Activated CD4-positive, alpha-beta T cell treated with anti-CD3 and anti-CD28 coated beads for 36 hours (primary cell): ENCODE measurements at regions not wholly inside any gene's neighbourhood (a gene's known extent, or its start where the extent isn't known, plus 50 kb on each side); places are given as distances from the start of the nearest gene placed in this dataset.

Experiments used
- ATAC-seq: fragments of 200-7000 bp; cut with Tn5 transposase; one replicate; pipeline ENCODE4 v1.10.0; 2021; ENCODE audit warnings: mild to moderate bottlenecking, moderate library complexity
- CTCF ChIA-PET: fragments of 350-600 bp; sonication (Branson Sonifier 250); formaldehyde crosslinking; loops from one replicate; lab custom pipeline; 2021; ENCODE audit warnings: antibody characterized with exemption; lab: Charles Lee
- POLR2A ChIA-PET: fragments of 350-600 bp; sonication (Branson Sonifier 250); formaldehyde crosslinking; loops from one replicate; lab custom pipeline; 2021; ENCODE audit warnings: antibody characterized with exemption, inconsistent platforms; lab: Charles Lee
- DNase-seq: peaks from one replicate; pipeline ENCODE4 v3.0.0-alpha.2; 2020
- H3K27ac Mint-ChIP-seq: one replicate; pipeline ENCODE4 v1.8.0; 2021; ENCODE audit warnings: mixed read lengths
- H3K27me3 Mint-ChIP-seq: one replicate; pipeline ENCODE4 v1.8.0; 2021; ENCODE audit warnings: mixed read lengths
- H3K36me3 Mint-ChIP-seq: one replicate; pipeline ENCODE4 v1.8.0; 2021; ENCODE audit warnings: low read depth, mixed read lengths
- H3K4me1 Mint-ChIP-seq: one replicate; pipeline ENCODE4 v1.8.0; 2021; ENCODE audit warnings: mixed read lengths
- H3K4me3 Mint-ChIP-seq: one replicate; pipeline ENCODE4 v1.8.0; 2021; ENCODE audit warnings: mild to moderate bottlenecking, moderate library complexity, mixed read lengths
- H3K9me3 Mint-ChIP-seq: one replicate; pipeline ENCODE4 v1.8.0; 2021; ENCODE audit warnings: low read depth, mixed read lengths
- intact Hi-C, 2 experiments: fragments of 100-400 bp; cut with DNase I in 1 of 2; cut with micrococcal nuclease in 1 of 2; formaldehyde crosslinking; loops; one replicate each; pipeline versions ENCODE4 v1.14.2 to v1.15.1; 2022 to 2024; cut with DNase I, micrococcal nuclease

DNA sequence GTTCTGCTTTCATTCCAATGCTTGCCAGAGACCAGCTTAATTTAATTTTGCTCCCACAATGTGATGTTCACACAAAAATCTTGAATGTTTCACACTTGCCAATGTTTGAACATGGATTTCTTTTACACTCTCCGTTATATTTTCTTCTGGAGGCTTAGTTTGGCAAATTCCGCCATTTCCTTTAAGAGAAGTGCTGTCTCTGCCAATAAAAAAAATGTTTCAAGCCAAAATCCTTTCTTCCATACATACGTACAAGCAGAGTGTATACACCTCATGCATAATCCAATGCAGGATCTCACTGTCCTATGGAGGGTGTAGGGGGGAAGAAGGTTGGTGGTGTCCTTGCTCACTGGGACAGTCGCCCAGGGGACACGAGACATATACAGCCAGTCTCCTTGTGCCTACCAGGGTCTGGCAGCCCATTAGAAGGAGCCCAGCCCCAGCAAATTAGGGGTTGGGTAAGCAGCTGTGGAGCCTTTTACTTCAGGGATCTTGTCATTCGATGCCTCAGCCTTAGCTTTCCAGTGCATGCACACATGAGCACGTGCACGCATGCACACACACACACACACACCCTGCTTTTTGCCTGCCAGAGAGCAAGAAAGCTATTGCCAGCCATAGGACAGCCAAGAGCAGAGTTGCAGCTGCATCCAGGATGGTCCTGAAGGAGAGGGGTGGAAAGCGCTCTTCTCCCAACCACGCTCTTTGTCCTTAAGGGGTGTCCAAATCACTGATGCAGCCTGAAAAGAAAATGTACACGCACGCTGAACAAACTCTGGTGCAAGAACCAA, 208.3 kb downstream of the FOXO1 start:
- H3K4me1 Mint-ChIP-seq, result peaks cover 3% of the 10 kb centered on the region
- ChIA-PET POLR2A (interaction anchor here (0.7 kb wide), 1 partner anchor 516 kb away, joined by 4 read pairs; no protein-coding TSS in a partner anchor), CTCF (interaction anchor here (0.6 kb wide), 1 partner anchor 496 kb away, joined by 3 read pairs; no protein-coding TSS in a partner anchor)
- H3K36me3 Mint-ChIP-seq, result no peaks in the 10 kb centered on the region
- no peak for DNase-seq
- intact Hi-C loops, result no loop called here
- H3K27me3 Mint-ChIP-seq, result no peaks in the 10 kb centered on the region
- H3K4me3 Mint-ChIP-seq, result no peak overlapping the region
- H3K9me3 Mint-ChIP-seq, result no peaks in the 10 kb centered on the region
- ATAC-seq, result no peak
- no peak overlapping the region for H3K27ac Mint-ChIP-seq

DNA sequence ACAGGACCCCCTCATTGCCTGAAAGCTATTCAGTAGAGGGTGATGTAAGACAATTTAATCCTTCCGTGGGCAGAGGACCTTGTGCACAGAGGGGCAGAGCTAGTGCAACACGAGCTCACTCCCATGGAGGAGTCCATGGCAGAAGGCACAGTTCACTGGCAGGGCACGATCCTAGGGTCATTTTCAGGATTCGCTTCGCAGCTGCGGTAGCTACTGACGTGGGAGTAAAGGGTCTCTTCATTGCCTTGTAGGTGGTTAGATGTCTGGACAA, 207.8 kb downstream of the FOXO1 start:
- Mint-ChIP-seq H3K9me3 (peaks cover 2% of the 10 kb centered on the region), H3K4me1 (no peaks in the 10 kb centered on the region), H3K36me3 (no peaks in the 10 kb centered on the region), H3K4me3 (no peak overlapping the region), H3K27me3 (no peaks in the 10 kb centered on the region), H3K27ac (no peak overlapping the region)
- no peak for ATAC-seq
- intact Hi-C loops, result no loop called here
- POLR2A ChIA-PET, result interaction anchor here (0.7 kb wide), 1 partner anchor 516 kb away, joined by 4 read pairs; no protein-coding TSS in a partner anchor
- CTCF ChIA-PET, result interaction anchor here (0.6 kb wide), 1 partner anchor 496 kb away, joined by 3 read pairs; no protein-coding TSS in a partner anchor
- no peak for DNase-seq

DNA sequence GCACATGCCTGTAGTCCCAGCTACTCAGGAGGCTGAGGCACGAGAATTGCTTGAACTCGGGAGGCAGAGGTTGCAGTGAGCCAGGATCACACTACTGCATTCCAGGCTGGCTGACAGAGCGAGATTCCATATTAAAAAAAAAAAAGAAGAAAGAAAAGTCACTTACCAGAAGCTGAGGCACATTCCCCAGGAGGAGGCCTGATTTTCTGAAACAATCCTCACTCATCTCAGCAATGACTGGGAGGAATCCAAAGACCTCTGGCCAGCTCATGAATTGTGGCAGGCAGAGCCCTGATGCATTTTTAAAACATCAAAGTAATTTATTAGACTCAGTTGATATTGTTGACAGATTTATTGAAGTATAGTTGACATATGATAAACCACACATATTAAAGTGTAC, 206.3 kb downstream of the FOXO1 start:
- Mint-ChIP-seq H3K9me3 (peaks cover 2% of the 10 kb centered on the region), H3K4me3 (no peak overlapping the region), H3K27me3 (no peaks in the 10 kb centered on the region), H3K36me3 (no peaks in the 10 kb centered on the region), H3K27ac (no peak overlapping the region), H3K4me1 (no peaks in the 10 kb centered on the region)
- DNase-seq, result no peak
- POLR2A ChIA-PET, result no interaction called here
- CTCF ChIA-PET, result interaction anchor here (0.6 to 1.9 kb wide), 3 partner anchors 10 to 29 kb away, joined by 3 to 8 read pairs (median 3); no protein-coding TSS in a partner anchor
- ATAC-seq, result no peak
- intact Hi-C loops, result no loop called here

DNA sequence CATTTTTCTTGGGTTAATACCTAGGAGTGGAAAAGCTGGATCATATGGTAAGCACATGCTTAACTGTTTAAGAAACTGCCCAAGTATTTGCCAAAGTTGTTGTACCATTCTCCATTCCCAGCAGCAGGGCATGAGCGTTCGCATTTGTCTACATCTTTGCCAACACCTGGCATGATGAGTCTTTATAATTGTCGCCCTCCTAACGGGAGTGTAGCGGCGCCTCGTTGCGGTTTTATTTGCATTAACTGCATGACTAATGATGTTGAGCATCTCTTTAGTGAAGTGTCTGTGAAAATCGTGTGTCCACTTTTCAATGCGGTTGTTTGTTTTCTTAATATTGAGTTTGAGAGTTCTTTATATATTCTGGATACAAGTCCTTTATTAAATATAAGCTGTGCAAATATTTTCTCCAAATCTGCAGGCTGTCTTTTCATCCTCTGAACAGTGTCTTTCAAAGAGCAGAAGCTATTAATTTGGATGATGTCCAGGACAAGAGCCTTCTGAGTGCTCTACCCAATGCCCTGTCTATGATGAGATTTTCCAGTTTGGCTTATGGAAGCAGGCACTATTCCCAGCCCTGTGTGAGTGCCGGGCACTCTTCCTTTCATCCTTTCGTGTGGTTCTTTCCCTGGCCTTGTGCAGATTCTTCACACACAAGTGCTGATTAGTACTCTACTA, 202.0 kb downstream of the FOXO1 start:
- no peak overlapping the region for H3K27ac Mint-ChIP-seq
- no peaks in the 10 kb centered on the region for H3K27me3 Mint-ChIP-seq
- H3K4me1 Mint-ChIP-seq, result no peaks in the 10 kb centered on the region
- no peaks in the 10 kb centered on the region for H3K36me3 Mint-ChIP-seq
- H3K9me3 Mint-ChIP-seq, result peaks cover 2% of the 10 kb centered on the region
- intact Hi-C loops, result no loop called here
- CTCF ChIA-PET, result interaction anchor here (1.0 kb wide), 1 partner anchor 8 kb away, joined by 3 read pairs; no protein-coding TSS in a partner anchor
- DNase-seq (no peak), ATAC-seq (no peak)
- no peak overlapping the region for H3K4me3 Mint-ChIP-seq
- POLR2A ChIA-PET, result no interaction called here

DNA sequence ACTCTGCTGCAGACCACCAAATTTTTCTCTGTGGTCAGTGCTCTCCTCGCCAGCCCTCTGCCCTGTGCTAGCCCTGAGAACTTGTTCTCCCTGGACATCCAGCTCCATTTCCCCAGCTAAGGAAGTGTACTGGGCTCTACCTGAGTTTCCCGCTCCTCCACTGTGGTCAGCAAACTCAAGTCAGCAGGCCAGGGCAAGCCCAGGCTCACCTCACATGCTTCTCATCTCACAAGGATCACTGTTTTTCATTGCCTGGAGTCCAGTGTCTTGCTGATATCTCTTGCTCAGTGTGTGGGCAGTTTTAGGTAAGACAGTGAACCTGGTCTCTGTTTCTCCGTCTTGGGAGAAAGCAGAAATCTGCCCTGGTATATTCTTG, 201.4 kb downstream of the FOXO1 start:
- POLR2A ChIA-PET, result no interaction called here
- Mint-ChIP-seq H3K9me3 (peaks cover 2% of the 10 kb centered on the region), H3K4me1 (no peaks in the 10 kb centered on the region), H3K27ac (no peak overlapping the region), H3K27me3 (no peaks in the 10 kb centered on the region), H3K4me3 (no peak overlapping the region), H3K36me3 (no peaks in the 10 kb centered on the region)
- CTCF ChIA-PET, result interaction anchor here (1.0 kb wide), 1 partner anchor 8 kb away, joined by 3 read pairs; no protein-coding TSS in a partner anchor
- no peak for DNase-seq
- intact Hi-C loops, result no loop called here
- ATAC-seq, result no peak

DNA sequence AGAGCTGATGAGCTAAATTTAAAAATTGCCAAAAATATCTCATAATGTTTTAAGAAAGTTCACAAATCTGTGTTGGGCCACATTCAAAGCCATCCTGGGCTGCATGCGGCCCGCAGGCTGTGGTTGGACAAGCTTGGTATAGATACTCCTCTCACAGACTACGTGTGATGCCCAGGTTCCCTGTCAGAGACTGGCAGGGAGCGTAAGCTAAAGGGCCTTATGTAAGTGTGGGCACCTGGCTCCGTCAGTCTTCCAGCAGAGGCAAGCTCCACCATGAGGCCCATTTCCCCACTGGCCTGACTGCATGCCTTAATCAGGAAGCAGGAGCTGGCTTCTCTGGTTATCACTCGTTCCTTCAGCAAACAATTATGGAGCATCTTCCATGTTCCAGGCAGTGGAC, 200.2 kb downstream of the FOXO1 start:
- CTCF ChIA-PET, result interaction anchor here (1.0 kb wide), 1 partner anchor 13 kb away, joined by 3 read pairs; no protein-coding TSS in a partner anchor
- H3K27ac Mint-ChIP-seq, result no peak overlapping the region

DNA sequence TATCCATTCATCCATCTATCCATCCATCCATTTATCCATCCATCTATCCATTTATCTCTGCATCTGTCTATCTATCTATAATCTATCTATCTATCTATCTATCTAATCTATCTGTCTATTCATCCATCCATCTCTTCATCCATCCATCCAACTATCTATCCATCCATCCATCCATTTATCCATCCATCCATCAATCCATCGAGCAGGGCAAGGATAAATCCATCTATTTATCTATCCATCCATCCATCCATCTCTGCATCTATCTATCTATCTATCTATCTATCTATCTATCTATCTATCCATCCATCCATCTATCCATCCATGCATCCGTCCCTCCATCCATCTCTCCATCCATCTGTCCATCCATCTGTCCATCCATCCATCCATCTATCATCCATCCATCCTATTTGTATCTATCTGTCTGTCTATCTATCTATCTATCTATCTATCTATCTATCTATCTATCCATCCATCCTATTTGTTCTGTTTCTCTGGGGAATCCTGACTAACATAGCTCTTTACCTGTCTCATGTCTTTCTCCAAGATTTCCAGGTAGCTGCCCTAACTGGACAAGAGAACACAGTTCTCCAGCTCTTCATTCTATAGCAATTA, 198.1 kb downstream of the FOXO1 start:
- H3K4me3 Mint-ChIP-seq, result no peak overlapping the region
- ATAC-seq, result no peak
- CTCF ChIA-PET, result interaction anchor here (0.6 kb wide), 1 partner anchor 314 kb away, joined by 3 read pairs; no protein-coding TSS in a partner anchor
- no peak for DNase-seq
- H3K36me3 Mint-ChIP-seq, result no peaks in the 10 kb centered on the region
- intact Hi-C loops, result no loop called here
- no peaks in the 10 kb centered on the region for H3K27me3 Mint-ChIP-seq
- POLR2A ChIA-PET, result no interaction called here
- peaks cover 2% of the 10 kb centered on the region for H3K9me3 Mint-ChIP-seq
- H3K4me1 Mint-ChIP-seq, result peaks cover 8% of the 10 kb centered on the region
- H3K27ac Mint-ChIP-seq, result no peak overlapping the region

More for the DNA sequence above, 200.2 kb downstream of the FOXO1 start:
- DNase-seq (no peak), ATAC-seq (no peak)
- intact Hi-C loops, result no loop called here
- POLR2A ChIA-PET, result no interaction called here
- Mint-ChIP-seq H3K9me3 (peaks cover 2% of the 10 kb centered on the region), H3K27me3 (no peaks in the 10 kb centered on the region), H3K4me1 (no peaks in the 10 kb centered on the region), H3K36me3 (no peaks in the 10 kb centered on the region), H3K4me3 (no peak overlapping the region)

DNA sequence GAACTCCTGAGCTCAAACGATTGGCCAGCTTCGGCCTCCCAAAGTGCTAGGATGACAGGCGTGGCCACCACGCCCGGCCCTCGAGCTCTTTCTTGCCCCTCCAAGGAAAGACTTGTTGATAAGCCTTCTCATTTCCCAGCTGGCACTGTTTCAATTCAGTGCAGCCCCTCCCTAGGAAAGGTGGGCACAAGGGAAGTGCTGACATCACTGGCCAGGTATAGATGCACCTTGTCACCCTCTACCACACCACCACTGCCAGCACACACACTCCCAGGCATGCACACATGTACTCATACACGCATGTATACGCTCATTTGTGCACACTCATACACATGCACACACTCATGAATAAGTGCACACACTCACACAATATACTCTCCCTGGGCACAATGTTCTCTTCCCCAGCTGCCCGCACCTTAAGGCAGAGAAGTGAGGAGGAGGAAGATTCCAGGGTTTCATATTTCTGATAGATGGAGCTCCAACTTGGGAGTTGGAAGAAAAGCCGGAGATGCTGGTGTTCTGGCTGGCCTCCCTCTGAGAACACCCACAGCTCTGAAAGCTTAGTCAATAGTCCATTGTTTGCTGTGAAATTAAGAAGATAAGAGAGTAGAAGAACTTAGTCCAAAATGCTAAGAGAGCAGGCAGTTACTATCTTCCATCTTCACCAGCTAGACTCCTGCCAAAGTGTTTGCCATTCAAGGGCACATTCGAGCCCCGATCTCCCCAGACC, 196.7 kb downstream of the FOXO1 start:
- no peak overlapping the region for H3K27ac Mint-ChIP-seq

DNA sequence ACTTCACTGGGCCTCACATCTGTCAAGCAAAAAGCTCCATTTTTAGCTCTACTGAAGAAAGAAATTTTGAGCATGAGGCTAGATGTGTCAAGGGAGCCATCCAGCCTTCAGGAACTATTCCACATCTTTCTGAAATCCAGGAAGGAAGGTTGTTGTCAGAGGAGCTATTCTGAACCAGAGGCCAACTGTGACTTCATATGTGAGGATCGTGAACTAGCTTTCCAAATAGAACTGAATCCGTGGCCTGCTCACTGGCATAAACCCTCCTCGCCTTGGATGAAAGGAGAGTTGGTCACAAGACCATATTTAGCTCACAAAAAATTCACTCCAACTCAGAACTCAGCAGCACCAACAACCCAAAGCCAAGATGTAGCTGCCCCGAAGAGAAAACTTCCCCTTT, 195.8 kb downstream of the FOXO1 start:
- Mint-ChIP-seq H3K27ac (no peak overlapping the region), H3K27me3 (no peaks in the 10 kb centered on the region), H3K4me3 (no peak overlapping the region), H3K36me3 (no peaks in the 10 kb centered on the region), H3K4me1 (peaks cover 9% of the 10 kb centered on the region), H3K9me3 (no peaks in the 10 kb centered on the region)
- ChIA-PET POLR2A (no interaction called here), CTCF (interaction anchor here (0.6 kb wide), 1 partner anchor 757 kb away, joined by 3 read pairs; no protein-coding TSS in a partner anchor)
- intact Hi-C loops, result no loop called here
- DNase-seq (no peak), ATAC-seq (no peak)

More for the DNA sequence above, 196.7 kb downstream of the FOXO1 start:
- Mint-ChIP-seq H3K9me3 (no peaks in the 10 kb centered on the region), H3K4me3 (no peak overlapping the region), H3K27me3 (no peaks in the 10 kb centered on the region), H3K36me3 (no peaks in the 10 kb centered on the region), H3K4me1 (peaks cover 9% of the 10 kb centered on the region)
- CTCF ChIA-PET, result interaction anchor here (0.6 to 1.2 kb wide), 2 partner anchors 35 to 292 kb away, joined by 3 read pairs; no protein-coding TSS in a partner anchor
- DNase-seq (no peak), ATAC-seq (no peak)
- POLR2A ChIA-PET, result interaction anchor here (0.6 kb wide), 1 partner anchor 31 kb away, joined by 3 read pairs; no protein-coding TSS in a partner anchor
- intact Hi-C loops, result no loop called here

DNA sequence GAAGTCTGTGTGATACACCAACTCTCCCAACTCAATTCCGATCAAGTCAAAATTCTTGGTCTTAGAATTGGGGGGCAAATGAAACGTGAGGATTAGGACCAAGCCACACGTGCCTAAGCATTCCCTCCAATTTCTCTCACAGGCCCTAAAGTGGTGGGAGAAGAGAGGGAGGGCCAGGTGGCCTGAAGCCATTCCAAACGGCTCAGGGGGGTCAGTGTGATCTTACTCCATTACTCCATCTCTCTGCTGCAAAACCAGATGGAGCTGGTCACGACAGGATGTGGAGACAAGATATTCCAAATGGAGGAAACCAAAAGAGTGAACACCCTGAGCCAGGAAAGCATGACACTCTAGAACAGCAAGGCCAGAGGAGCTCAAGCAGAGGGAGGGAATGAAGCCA, 195.4 kb downstream of the FOXO1 start:
- POLR2A ChIA-PET, result no interaction called here
- H3K4me1 Mint-ChIP-seq, result peaks cover 9% of the 10 kb centered on the region
- ATAC-seq (no peak), DNase-seq (no peak)
- no peaks in the 10 kb centered on the region for H3K9me3 Mint-ChIP-seq
- H3K27ac Mint-ChIP-seq, result no peak overlapping the region
- no peaks in the 10 kb centered on the region for H3K27me3 Mint-ChIP-seq
- CTCF ChIA-PET, result interaction anchor here (0.6 kb wide), 1 partner anchor 757 kb away, joined by 3 read pairs; no protein-coding TSS in a partner anchor
- H3K36me3 Mint-ChIP-seq, result no peaks in the 10 kb centered on the region
- no peak overlapping the region for H3K4me3 Mint-ChIP-seq
- intact Hi-C loops, result no loop called here

DNA sequence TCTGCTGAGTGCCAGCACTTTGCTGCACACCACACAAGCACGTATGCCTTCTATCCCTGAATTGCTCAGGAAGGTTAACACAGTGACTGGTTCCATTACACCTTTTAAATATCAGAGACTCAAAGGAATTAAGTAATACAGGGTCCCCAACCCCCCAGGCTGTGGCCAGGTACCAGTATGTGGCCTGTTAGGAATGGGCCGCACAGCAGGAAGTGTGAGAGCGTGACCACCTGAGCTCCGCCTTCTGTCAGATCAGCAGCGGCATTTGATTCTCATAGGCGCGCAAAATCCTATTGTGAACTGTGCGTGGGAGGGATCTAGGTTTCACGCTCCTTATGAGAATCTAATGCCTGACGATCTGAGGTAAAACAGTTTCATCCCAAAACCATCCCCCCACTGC, 194.5 kb downstream of the FOXO1 start:
- Mint-ChIP-seq H3K36me3 (no peaks in the 10 kb centered on the region), H3K27ac (no peak overlapping the region), H3K4me3 (no peak overlapping the region), H3K4me1 (peaks cover 9% of the 10 kb centered on the region), H3K9me3 (no peaks in the 10 kb centered on the region), H3K27me3 (no peaks in the 10 kb centered on the region)
- intact Hi-C loops, result no loop called here
- ATAC-seq (no peak), DNase-seq (no peak)
- ChIA-PET CTCF (interaction anchor here (0.6 to 1.0 kb wide), 2 partner anchors 12 to 40 kb away, joined by 3 read pairs; no protein-coding TSS in a partner anchor), POLR2A (no interaction called here)
